SHP77 treated with DMSO at 0.1 percent for 48 hours (cell line): ENCODE measurements at regions not wholly inside any gene's neighbourhood (a gene's known extent, or its start where the extent isn't known, plus 50 kb on each side); places are given as distances from the start of the nearest gene placed in this dataset.
"Not testable (repeated sequence)": the region's sequence is repeated elsewhere in the genome, so short reads cannot be mapped to it uniquely, and the experiment has no call there.

Experiments used
- DNase-seq: peaks from one replicate; lab custom pipeline; 2025; lab: John Stamatoyannopoulos, UW

DNA sequence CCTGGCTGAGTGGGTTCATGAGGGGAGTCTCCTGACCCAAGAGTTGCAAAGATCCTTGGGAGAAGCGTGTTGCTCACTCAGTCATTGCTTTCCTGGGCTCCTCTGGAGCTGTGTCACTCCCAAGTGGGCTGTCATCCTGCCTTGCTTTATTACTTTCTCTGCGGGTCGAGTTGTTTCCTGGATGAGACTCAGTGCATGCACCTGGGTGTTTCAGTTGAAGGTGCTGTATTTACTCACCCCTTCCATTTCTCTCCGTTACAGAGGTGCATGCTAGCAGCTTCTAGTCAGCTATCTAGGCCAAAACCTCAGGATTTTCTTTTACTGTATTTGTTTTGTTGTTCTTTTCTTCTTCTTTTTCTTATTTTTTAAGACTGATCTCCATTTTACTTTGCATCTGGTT is 785.5 kb upstream of the EDIL3 start:
- DNase-seq: no peak

- DNase-seq: no peak
Measured at GRCh38 chr5:85173469-85173868, 788.8 kb upstream of the EDIL3 start.

DNA sequence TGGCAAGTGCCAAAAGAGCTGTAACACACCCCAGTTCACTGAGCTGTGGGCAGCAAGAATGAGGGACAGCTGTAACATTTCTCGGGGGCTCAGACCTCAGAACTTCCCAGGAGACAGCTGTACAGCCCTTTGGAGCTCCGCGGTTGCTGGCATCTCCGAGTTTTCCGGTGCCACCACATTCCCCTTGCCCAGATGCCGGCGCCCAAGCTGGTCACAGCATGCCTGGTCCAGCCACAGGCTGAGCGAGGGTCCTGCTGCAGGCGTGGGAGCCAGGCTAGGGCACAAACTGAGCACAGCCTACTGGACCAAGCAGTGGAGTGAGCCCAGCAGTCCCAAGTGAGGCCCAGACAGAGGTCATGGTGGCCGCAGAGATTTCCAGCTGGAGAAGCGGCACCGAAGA is 797.7 kb upstream of the EDIL3 start:
- DNase-seq: no peak

DNA sequence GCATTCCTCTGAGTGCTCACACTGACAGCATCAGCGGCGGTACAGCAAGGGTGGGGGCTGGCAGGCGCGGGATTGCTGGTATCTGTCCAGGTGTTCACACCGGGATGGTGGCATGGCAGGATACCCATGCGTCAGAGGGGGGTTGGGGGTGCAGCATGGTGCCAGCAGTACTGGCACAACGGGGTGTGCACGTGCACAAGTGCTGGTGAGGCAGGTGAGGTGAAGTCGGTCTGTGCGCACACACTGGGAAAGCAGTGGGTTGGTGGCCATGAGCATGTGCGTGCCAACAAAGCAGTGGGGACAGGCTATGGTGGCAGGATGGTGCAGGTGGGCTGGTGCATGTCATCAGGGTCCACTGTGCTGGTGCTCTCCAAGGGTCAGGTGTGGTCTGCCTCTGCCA is 819.6 kb upstream of the EDIL3 start:
- DNase-seq: no peak

DNA sequence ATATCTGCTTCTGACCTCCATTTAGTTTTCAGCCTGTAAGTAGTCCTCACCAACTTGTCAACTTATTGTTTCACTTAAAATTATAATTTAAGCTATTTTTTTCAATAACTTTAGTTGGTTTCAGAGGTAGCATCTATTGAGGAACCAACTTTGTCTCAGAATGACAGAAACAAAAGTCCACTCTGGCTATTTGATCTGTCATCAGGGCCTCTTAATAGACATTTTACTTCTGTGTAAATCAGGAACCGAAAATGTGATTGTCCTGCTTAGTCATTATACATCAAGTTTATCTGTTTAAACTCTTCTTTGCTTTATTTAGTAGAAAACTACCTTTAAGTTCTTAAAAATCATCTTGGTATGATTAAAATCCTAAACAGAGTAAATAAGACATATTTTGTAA is 820.8 kb upstream of the EDIL3 start:
- no peak for DNase-seq

DNA sequence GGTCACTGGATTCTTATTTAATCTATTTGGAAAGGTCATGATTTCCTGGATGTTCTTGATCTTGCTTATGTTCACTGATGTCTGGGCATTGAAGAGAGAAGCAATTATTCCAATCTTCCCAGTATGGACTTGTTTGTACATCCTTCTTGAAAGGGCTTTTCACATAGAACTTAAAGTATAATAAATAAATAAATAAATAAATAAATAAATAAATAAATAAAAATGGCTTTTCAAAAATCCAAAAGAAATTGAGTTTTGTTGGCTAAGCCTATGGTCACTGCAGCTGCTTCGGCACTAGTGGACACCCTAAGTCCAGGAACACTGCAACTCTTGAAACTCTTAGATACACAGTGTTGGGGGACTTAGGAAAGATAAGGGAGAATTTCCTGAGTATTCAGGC is 840.7 kb upstream of the EDIL3 start:
- no peak for DNase-seq

- no peak for DNase-seq
Measured at GRCh38 chr5:85249204-85249603, 864.5 kb upstream of the EDIL3 start.

GRCh38 chr5:85263125-85263524 is 878.4 kb upstream of the EDIL3 start:
- no peak for DNase-seq

DNA sequence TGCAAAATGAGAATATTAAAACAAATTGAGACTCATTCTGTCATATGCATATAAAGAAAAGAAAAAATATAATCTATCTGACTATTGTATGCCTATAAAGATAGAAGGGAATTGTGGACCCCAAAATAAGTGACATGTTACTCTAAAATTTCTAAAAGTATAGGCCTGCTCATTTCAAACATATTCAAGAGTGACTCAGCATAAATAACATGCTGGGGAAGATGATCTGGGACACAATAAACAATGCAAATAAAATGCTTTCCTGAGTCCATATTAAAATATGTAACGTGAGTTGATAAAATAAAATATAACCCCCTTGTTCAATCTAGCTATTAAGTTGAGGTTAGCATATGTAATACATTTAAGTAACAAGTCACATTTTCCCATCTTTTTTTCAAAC is 882.0 kb upstream of the EDIL3 start:
- no peak for DNase-seq

DNA sequence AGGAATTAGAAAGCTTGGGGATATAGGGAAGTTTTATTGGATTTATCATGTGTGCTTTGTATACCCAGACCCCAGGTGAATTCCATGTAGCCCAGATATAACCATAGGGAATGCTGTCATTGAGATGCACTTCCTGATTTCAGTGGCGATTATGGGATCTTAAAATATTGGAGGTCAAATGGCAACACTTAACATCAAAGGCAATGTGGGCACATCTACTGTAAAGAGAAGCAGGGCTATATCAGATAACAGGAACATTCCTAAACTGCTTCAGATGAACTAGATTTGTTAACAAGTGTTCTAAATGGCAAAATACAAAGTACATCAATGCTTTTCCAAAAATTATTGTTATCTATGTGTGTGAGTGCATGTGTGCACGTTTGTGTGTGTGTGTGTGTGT is 883.5 kb upstream of the EDIL3 start:
- no peak for DNase-seq

- no peak for DNase-seq
Measured at GRCh38 chr5:85278193-85278592, 893.5 kb upstream of the EDIL3 start.

GRCh38 chr5:85288914-85289313 is 904.2 kb upstream of the EDIL3 start:
- DNase-seq: no peak

- no peak for DNase-seq
Measured at GRCh38 chr5:85293145-85293785, 908.6 kb upstream of the EDIL3 start.

DNA sequence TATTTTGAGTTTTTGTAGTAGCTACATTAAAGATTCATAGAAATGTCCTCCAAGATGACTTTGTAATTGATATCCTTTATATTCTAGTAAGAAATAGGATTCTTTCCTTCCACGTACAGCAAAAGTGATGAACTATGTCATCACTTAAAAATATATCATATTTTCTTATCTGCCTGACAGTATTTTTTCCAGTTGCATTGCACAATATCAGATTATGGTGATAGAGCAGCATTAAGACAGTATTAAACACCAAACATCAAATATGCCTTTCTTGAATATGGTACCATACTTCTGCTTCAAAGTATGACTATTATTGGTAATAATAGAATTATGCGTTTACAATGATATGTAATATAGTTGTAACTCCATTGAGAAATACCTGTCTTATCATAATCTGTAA is 919.8 kb upstream of the EDIL3 start:
- DNase-seq: no peak

GRCh38 chr5:85305766-85306165 is 921.1 kb upstream of the EDIL3 start:
- DNase-seq: no peak

DNA sequence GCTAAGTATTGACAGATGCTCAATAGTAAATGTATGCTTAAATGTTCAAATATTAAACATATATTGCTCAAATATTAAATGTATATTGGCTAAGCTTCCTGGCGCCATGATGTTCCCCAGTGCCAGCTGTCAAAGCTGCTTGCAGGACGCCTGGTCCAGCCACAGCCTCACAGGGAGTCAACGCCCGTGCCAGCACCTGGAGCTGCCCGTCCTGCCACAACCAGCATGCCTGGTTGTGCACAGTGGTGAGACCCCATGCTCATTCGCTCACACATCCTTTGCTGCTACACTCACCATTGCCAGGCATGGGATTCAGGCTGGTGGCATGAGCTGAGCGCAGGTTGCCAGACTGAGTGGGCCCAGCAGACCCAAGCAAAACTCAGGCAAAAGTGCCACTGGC is 926.9 kb upstream of the EDIL3 start:
- no peak for DNase-seq

DNA sequence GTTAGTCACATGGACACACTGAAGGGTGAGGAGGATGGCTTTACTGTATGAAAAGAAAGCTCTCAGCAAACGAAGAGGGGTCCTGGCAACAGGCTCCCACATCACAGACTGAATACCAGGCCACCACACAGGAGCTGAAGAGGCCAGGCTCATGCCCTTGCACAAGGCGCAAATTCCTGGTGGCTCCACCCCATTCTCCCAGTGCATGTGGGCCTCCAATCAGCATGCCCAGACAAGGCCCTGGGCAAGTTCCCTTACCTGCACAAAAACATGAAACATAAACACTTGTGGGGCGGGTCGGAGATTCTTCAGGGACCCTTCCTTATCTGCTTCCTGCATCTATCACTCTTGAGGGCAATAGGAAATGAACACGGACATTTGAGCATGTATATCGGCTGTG is 935.8 kb upstream of the EDIL3 start:
- DNase-seq: no peak

DNA sequence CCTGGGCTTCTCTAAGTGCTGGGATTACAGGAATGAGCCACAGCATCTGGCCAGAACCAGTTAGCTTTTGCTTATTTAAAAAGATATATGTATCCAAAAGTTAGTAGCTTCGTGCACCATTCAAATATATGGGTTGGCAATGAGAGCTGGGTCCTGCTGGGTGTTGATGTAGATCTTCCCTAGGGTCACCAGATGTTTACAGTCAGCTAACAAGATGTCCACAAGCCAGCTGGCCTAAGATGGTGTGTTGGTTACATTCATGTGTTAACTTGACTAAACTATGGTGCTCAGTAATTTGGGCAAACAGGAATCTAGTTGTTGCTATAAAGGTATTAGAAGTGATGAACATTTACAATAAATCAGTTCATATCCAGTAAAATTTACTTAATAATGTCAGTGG is 948.6 kb upstream of the EDIL3 start:
- DNase-seq: no peak

DNA sequence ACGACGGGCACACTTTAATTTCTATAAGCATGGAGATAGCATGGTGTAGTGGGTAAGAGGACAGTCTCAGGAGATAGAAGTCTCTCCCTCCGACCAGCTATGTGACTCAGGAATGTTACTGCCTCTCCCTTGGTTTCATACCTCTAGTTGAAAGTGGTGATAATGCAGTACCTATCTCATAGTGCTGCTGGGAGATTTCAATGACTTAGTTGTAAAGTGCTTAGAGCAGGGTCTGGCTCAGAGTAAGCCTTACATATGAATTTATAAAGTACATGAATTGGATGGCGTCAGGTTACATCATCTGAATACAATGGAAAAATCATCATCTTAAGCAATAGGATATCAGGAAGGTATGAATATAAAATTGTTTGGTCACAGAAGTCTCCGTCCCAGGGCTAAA is 952.8 kb upstream of the EDIL3 start:
- DNase-seq: no peak

DNA sequence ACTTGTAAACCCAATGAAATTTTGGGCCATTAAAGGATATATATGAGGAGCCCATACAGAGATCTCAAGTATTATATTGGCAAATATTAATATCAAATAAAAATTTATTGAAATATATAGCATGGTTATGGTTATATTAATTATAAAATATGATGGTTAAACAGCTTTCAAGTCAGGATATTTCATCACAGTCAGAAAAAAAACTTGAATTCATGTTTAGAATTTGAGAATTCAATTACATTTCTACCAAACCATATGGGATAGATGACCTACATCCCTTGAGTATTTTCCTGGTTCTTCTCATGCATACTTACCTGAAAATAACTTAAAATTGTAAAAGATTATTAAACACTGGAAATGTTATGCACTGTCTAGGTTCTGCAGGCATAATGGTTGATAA is 956.1 kb upstream of the EDIL3 start:
- DNase-seq: no peak

GRCh38 chr5:85345818-85346217 is 961.1 kb upstream of the EDIL3 start:
- DNase-seq: no peak

DNA sequence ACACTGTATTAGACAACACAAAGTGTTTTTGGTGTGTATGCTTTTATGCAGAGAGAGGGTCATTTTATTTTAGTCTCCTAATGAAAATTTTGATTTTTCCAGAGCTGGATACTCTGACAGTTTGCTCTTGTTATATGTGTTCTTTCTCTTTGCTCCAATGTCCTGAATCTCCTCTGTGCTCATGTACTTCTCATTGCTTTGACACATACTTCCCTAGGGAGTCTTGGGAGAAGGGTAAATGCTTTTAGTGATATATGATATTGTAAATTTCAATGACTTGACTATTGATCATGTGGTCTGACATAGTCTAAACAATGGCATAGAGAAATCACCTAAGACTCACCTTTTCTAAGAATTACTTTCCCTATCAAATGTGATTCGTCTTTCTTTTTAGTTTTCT is 972.6 kb upstream of the EDIL3 start:
- no peak for DNase-seq

GRCh38 chr5:85375525-85375924 is 990.8 kb upstream of the EDIL3 start:
- no peak for DNase-seq

GRCh38 chr5:85388770-85389169 is 1004.1 kb upstream of the EDIL3 start:
- no peak for DNase-seq

DNA sequence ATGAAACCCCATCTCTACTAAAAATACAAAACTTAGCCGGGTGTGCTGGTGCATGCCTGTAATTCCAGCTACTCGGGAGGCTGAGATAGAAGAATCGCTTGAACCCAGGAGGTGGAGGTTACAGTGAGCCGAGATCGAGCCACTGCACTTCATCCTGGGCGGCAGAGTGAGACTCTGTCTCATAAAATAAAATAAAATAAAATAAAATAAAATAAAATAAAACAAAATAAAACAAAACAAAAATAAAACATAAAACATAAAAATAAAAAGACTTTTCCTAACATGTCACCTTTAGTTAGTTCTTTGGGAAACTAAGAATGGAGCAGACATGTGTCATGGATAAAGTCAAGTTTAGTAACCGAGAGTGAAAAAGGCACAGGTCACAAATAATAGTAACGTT is 1007.6 kb upstream of the EDIL3 start:
- DNase-seq: not testable (repeated sequence)
